ENCODE measurements at regions not wholly inside any gene's neighbourhood (a gene's known extent, or its start where the extent isn't known, plus 50 kb on each side); places are given as distances from the start of the nearest gene placed in this dataset.

DNA sequence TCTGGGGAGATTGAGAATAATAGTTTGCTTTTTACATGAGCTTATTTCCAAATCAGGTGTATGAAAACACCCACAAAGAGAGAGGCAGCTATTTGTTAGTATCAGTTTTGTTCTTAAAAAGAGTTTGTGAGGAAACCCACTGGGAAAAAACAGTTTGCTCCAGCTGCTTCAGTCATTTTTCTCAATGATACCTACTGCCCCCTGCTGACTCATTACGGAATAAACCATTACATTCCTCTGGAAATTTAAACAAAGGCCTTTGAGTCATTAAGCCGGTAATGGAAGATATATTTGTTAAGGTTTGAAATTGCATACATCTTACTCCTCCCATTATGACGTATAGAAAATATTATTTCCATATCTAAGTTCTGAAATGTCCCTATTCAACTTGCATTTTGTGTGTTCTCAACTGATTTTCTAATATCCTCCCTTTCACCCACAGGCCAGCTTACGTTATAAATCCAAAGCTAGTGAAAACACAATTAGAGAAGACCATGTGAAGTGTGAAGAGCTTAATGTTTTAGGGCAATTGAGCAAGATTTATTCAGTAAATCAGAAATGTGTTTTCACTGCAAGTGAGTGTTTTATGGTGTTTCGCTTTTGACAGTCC, 761.6 kb downstream of the DSC3 start:
- H3K4me1 ChIP-seq (ENCODE audit: insufficient read depth, low read length), result no peaks in the 10 kb centered on the region
- no peaks in the 10 kb centered on the region for H3K36me3 ChIP-seq (ENCODE audit: insufficient read depth, low read length)
- no peaks in the 10 kb centered on the region for H4K20me1 ChIP-seq (ENCODE audit: insufficient read depth, low read length)
- TF ChIP-seq, protein P1, sequence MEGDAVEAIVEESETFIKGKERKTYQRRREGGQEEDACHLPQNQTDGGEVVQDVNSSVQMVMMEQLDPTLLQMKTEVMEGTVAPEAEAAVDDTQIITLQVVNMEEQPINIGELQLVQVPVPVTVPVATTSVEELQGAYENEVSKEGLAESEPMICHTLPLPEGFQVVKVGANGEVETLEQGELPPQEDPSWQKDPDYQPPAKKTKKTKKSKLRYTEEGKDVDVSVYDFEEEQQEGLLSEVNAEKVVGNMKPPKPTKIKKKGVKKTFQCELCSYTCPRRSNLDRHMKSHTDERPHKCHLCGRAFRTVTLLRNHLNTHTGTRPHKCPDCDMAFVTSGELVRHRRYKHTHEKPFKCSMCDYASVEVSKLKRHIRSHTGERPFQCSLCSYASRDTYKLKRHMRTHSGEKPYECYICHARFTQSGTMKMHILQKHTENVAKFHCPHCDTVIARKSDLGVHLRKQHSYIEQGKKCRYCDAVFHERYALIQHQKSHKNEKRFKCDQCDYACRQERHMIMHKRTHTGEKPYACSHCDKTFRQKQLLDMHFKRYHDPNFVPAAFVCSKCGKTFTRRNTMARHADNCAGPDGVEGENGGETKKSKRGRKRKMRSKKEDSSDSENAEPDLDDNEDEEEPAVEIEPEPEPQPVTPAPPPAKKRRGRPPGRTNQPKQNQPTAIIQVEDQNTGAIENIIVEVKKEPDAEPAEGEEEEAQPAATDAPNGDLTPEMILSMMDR (IDR thresholded peaks at IDR 0.05; ENCODE audit: borderline replicate concordance, extremely low read depth, low read length, poor library complexity, severe bottlenecking), result peak; percentile 79
- TF ChIP-seq EZH2 (IDR thresholded peaks at IDR 0.05; ENCODE audit: borderline replicate concordance, low read depth, low read length, severe bottlenecking), result no peak
- ATAC-seq (ENCODE audit: insufficient read depth, low read depth) (0 out of 3 replicates have a peak, but pooled peaks have one; percentile 39), DNase-seq (peak; percentile 20)
- H2AFZ ChIP-seq (ENCODE audit: low read depth, low read length), result no peak overlapping the region
- H3K27me3 ChIP-seq (ENCODE audit: insufficient read depth, low read length, poor library complexity), result no peaks in the 10 kb centered on the region
- no peak overlapping the region for H3K4me3 ChIP-seq (ENCODE audit: low read depth in 1 of 2, low read length in 2 of 2)
- no peak overlapping the region for H3K9ac ChIP-seq (ENCODE audit: low read depth, low read length)
- H3K9me3 ChIP-seq (ENCODE audit: insufficient read depth, low read length, severe bottlenecking), result no peaks in the 10 kb centered on the region
- no peak overlapping the region for H3K27ac ChIP-seq (ENCODE audit: low read length)
- no peak overlapping the region for H3K4me2 ChIP-seq (ENCODE audit: insufficient read depth, low read length)
- no peaks in the 10 kb centered on the region for H3K79me2 ChIP-seq (ENCODE audit: insufficient read depth, low read length)

DNA sequence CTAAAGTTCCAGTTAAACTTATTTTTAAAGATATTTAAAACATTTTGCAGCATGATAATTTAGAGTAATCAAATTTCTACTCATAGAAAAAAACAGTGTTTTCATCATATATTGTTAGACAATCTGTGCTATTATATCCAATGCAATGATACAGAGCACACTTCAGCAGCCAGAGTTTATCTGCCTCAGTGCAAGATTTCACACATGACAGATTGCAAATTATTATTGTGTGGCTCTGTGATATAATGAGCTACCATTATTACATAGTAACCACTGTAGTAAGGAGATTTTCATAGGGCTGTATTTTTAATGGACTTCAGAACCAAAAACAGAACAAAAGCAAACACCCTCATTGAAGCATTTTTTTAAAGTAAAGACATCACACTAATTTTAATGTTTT, 762.4 kb downstream of the DSC3 start:
- ATAC-seq (ENCODE audit: insufficient read depth, low read depth) (no peak), DNase-seq (no peak)
- no peaks in the 10 kb centered on the region for H3K9me3 ChIP-seq (ENCODE audit: insufficient read depth, low read length, severe bottlenecking)
- TF ChIP-seq, protein P1 (IDR thresholded peaks at IDR 0.05; ENCODE audit: borderline replicate concordance, extremely low read depth, low read length, poor library complexity, severe bottlenecking), result no peak
- no peak for TF ChIP-seq EZH2 (IDR thresholded peaks at IDR 0.05; ENCODE audit: borderline replicate concordance, low read depth, low read length, severe bottlenecking)
- H3K4me3 ChIP-seq (ENCODE audit: low read depth in 1 of 2, low read length in 2 of 2), result no peak overlapping the region
- no peak overlapping the region for H3K4me2 ChIP-seq (ENCODE audit: insufficient read depth, low read length)
- no peaks in the 10 kb centered on the region for H3K27me3 ChIP-seq (ENCODE audit: insufficient read depth, low read length, poor library complexity)
- no peaks in the 10 kb centered on the region for H3K4me1 ChIP-seq (ENCODE audit: insufficient read depth, low read length)
- no peak overlapping the region for H3K9ac ChIP-seq (ENCODE audit: low read depth, low read length)
- H4K20me1 ChIP-seq (ENCODE audit: insufficient read depth, low read length), result no peaks in the 10 kb centered on the region
- no peaks in the 10 kb centered on the region for H3K79me2 ChIP-seq (ENCODE audit: insufficient read depth, low read length)
- H3K27ac ChIP-seq (ENCODE audit: low read length), result no peak overlapping the region
- no peaks in the 10 kb centered on the region for H3K36me3 ChIP-seq (ENCODE audit: insufficient read depth, low read length)
- no peak overlapping the region for H2AFZ ChIP-seq (ENCODE audit: low read depth, low read length)

DNA sequence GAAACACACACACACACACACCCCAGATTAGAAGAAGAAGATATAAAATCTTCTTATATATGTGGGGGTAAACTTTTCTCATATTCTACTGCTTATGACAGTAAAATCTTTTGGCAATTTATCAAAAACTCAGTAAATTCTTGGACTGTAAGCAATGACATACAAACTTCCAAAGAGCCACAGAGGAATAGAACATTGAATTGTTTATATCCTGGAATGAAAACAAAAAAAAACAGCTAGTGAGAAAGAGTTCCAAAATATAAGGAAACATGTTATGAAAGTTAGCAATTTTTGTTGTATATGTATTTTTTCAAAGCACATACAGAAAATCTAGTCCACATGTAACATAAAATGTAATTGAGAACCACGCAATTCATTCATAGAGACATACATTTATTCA, 764.9 kb downstream of the DSC3 start:
- H3K79me2 ChIP-seq (ENCODE audit: insufficient read depth, low read length), result no peaks in the 10 kb centered on the region
- no peak for TF ChIP-seq EZH2 (IDR thresholded peaks at IDR 0.05; ENCODE audit: borderline replicate concordance, low read depth, low read length, severe bottlenecking)
- TF ChIP-seq, protein P1 (IDR thresholded peaks at IDR 0.05; ENCODE audit: borderline replicate concordance, extremely low read depth, low read length, poor library complexity, severe bottlenecking), result no peak
- H3K36me3 ChIP-seq (ENCODE audit: insufficient read depth, low read length), result no peaks in the 10 kb centered on the region
- H3K4me1 ChIP-seq (ENCODE audit: insufficient read depth, low read length), result no peaks in the 10 kb centered on the region
- no peak overlapping the region for H3K27ac ChIP-seq (ENCODE audit: low read length)
- H4K20me1 ChIP-seq (ENCODE audit: insufficient read depth, low read length), result no peaks in the 10 kb centered on the region
- H2AFZ ChIP-seq (ENCODE audit: low read depth, low read length), result no peak overlapping the region
- no peaks in the 10 kb centered on the region for H3K9me3 ChIP-seq (ENCODE audit: insufficient read depth, low read length, severe bottlenecking)
- DNase-seq, result no peak
- H3K27me3 ChIP-seq (ENCODE audit: insufficient read depth, low read length, poor library complexity), result no peaks in the 10 kb centered on the region
- no peak for ATAC-seq (ENCODE audit: insufficient read depth, low read depth)
- no peak overlapping the region for H3K4me3 ChIP-seq (ENCODE audit: low read depth in 1 of 2, low read length in 2 of 2)
- H3K9ac ChIP-seq (ENCODE audit: low read depth, low read length), result no peak overlapping the region
- H3K4me2 ChIP-seq (ENCODE audit: insufficient read depth, low read length), result no peak overlapping the region
